ENCODE measurements at regions not wholly inside any gene's neighbourhood (a gene's known extent, or its start where the extent isn't known, plus 50 kb on each side); places are given as distances from the start of the nearest gene placed in this dataset.
A peak's percentile ranks its signal among the peaks of the same experiment; 100 is the strongest.

- in situ Hi-C loops (cut with MboI; ENCODE audit: low sequenced_read_pairs): no loop called here
- dilution Hi-C loops (cut with HindIII; ENCODE audit: low sequenced_read_pairs, unreplicated experiment): no loop called here
Observed at GRCh38 chr20:53831228-53831627, 237.6 kb upstream of the ZNF217 start.

More at GRCh38 chr20:53831228-53831627, 237.6 kb upstream of the ZNF217 start:
- Histone ChIP-seq H3K9me3 (ENCODE audit: control insufficient read depth, insufficient read depth, low read length) (no peaks in the 10 kb centered on the region), H3K27ac (ENCODE audit: insufficient read depth, low read length) (peak overlapping the region; percentile 51; the same call in 1 of the 2 replicates), H4K8ac (ENCODE audit: low read depth in 2 of 2, low read length in 2 of 2) (peak overlapping the region in 1 of 2 experiments; percentile 50; a peak in 1 of 4 replicates), H3K4me1 (ENCODE audit: control insufficient read depth, insufficient read depth, low read length) (peaks cover 5% of the 10 kb centered on the region), H3K4me3 (ENCODE audit: insufficient read depth, low read depth, low read length) (no peak overlapping the region), H2AK9ac (replicated peaks; ENCODE audit: low read depth, low read length, poor library complexity) (no peak overlapping the region), H3K9me1 (ENCODE audit: insufficient read depth, low read length) (0 out of 2 replicates have a peak, but pooled peaks cover 9% of the 10 kb centered on the region), H3K4me2 (ENCODE audit: low read depth, low read length) (no peak overlapping the region), H3K18ac (ENCODE audit: low read depth, low read length) (peak overlapping the region; percentile 73; the same call in 1 of the 2 replicates), H2AK5ac (ENCODE audit: low read depth, low read length) (peak overlapping the region; percentile 75), H2BK15ac (ENCODE audit: low read depth, low read length) (peak overlapping the region; percentile 51; the same call in 1 of the 3 replicates), H3K56ac (ENCODE audit: extremely low read depth, insufficient read depth, low read length) (no peak overlapping the region), H2BK120ac (ENCODE audit: low read depth, low read length) (peak overlapping the region; percentile 97; the same call in 1 of the 2 replicates), H4K91ac (ENCODE audit: insufficient read depth, low read depth, low read length) (peak overlapping the region; percentile 59), H3K79me1 (ENCODE audit: low read depth in 1 of 2, low read length in 2 of 2) (peaks cover 0 to 9% of the 10 kb centered on the region in 2 experiments; a peak in 2 of 4 replicates), H2BK5ac (ENCODE audit: low read depth, low read length, poor library complexity, severe bottlenecking) (peak overlapping the region; percentile 99), H2AFZ (replicated peaks; ENCODE audit: low read length, poor library complexity) (no peak overlapping the region), H3K23ac (ENCODE audit: low read depth, low read length) (no peak overlapping the region), H4K5ac (ENCODE audit: low read depth, low read length) (no peak overlapping the region), H3K9ac (ENCODE audit: low read depth, low read length) (no peak overlapping the region), H3K36me3 (ENCODE audit: control insufficient read depth, insufficient read depth, low read length) (no peaks in the 10 kb centered on the region), H4K20me1 (ENCODE audit: insufficient read depth, low read length) (no peaks in the 10 kb centered on the region), H3K14ac (replicated peaks; ENCODE audit: low read depth, low read length) (peak overlapping the region; percentile 40; the same call in 1 of the 2 replicates), H3K4ac (ENCODE audit: low read depth, low read length) (peak overlapping the region; percentile 72), H3K27me3 (ENCODE audit: control insufficient read depth, insufficient read depth, low read length) (no peaks in the 10 kb centered on the region), H2BK20ac (ENCODE audit: low read depth, low read length) (peak overlapping the region; percentile 75; the same call in 1 of the 2 replicates)
- 100% methylated on average over 1 of the region's 5 CpGs; no CpG with 5 or more reads in 1 of the 2 experiments for WGBS, 2 experiments (ENCODE audit: extremely low coverage in 2 of 2, insufficient read length in 1 of 2)
- intact Hi-C loops (cut with micrococcal nuclease): no loop called here
- TF ChIP-seq RCOR1 (IDR thresholded peaks at IDR 0.05; ENCODE audit: insufficient replicate concordance, low read length) (no peak), BHLHE40 (IDR thresholded peaks at IDR 0.05; ENCODE audit: low read depth, low read length) (no peak), CEBPB (IDR thresholded peaks at IDR 0.05; ENCODE audit: low read depth, low read length) (no peak), CTCF (conservative IDR thresholded peaks at IDR 0.05; ENCODE audit: low read depth, low read length) (no peak), POLR2A (IDR thresholded peaks at IDR 0.05; ENCODE audit: low read depth, low read length) (no peak), SMC3 (IDR thresholded peaks at IDR 0.05; ENCODE audit: low read depth, low read length) (no peak), MXI1 (IDR thresholded peaks at IDR 0.05; ENCODE audit: borderline replicate concordance, low read depth, low read length) (no peak), FOS (IDR thresholded peaks at IDR 0.05; ENCODE audit: low read depth, low read length) (no peak), RFX5 (IDR thresholded peaks at IDR 0.05; ENCODE audit: low read depth, low read length) (no peak)
- DNase-seq (no peak), ATAC-seq (ENCODE audit: low read depth) (no peak)
- ChIA-PET POLR2A (ENCODE audit: unreplicated experiment) (no interaction called here), CTCF (interaction anchor here (1.4 kb wide), 1 partner anchor 84 kb away, joined by 10 read pairs; no protein-coding TSS in a partner anchor)
- no TSS peak for BruUV-seq (replicated peaks)

All from IMR-90 (cell line).